HG03432 (cell line): ENCODE measurements at regions not wholly inside any gene's neighbourhood (a gene's known extent, or its start where the extent isn't known, plus 50 kb on each side); places are given as distances from the start of the nearest gene placed in this dataset.
"Not testable (repeated sequence)": the region's sequence is repeated elsewhere in the genome, so short reads cannot be mapped to it uniquely, and the experiment has no call there.

Experiments used
- ATAC-seq: cut with Tn5 transposase; IDR thresholded peaks from one replicate; pipeline ENCODE4 v1.9.1; 2021; ENCODE audit warnings: mild to moderate bottlenecking, moderate library complexity; ENCODE audit not compliant: unreplicated experiment

DNA sequence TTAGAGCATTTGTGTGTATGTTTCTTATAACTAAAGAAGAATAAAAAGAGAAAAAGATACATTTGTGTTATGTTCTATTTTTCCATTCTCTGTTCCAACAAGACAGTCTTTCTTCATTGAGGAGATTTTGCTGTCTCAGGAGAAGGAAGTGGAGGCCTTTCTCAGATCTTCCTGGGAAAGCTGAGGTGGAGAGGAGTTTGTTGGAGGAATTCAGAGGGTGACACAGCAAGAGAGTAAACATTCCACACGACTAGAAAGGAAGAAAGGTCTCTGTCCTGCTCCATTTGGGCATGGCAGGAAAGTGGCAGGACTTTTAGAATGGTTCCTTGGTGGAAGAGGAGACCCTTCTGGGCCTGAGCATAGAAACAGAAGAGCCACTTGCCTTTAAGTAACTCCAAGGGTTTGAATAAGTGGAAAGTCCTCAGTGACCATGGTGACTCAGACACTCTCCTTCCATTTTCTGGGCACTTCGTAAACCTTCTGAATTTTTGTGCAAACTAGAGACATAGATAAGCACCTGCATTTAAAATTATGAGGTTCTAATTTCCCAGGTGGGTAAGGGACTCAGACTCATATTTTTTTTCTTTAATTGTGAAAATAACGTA, 52.3 kb upstream of the COL5A2 start:
- no peak for ATAC-seq

DNA sequence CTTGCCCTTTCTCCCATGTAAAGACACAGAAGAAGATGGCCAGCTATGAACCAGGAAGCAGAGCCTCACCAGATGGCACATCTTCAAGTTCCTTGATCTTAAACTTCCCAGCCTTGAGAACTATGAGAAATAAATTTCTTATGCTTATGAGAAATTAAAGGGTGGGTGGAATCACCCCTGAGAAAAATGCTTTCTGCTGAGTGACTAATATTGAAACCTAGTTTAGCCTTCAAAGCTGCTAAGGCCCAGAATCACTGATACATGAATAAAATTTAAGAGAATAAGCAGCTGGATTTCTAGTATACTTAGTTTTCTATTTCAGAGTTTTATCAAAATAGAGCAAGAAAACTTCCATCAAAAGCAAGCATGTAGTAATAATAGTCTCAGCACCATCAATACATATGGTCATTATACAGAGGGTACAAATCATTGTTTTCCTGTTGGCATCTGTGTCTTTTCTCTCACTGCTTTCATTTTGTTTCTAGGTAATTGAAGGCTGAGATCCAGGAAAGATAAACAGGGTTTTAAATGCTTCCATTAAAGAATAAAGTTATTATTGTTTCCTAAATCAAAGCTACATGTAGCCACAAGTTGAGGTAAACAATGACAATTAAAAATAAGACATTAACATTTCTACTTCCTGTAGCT, 53.3 kb upstream of the COL5A2 start:
- ATAC-seq: peak; percentile 95

DNA sequence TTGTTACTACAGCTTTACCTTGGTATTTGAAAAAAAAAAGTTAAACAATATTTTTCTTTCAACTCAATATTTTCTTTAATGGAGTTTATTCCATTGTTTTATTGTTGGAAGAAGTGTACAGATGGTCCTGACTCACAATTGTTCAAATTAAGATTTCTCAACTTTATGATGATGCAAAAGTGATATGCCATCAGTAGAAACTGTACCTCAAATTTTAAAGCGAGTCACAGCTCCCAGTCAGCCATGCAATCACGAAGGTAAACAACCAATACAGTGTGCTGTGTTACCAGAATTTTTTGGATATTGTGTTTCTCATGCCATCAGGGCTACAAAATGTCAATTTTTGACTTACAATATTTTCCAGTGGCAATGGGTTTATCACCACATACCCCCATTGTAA, 54.0 kb upstream of the COL5A2 start:
- no peak for ATAC-seq

DNA sequence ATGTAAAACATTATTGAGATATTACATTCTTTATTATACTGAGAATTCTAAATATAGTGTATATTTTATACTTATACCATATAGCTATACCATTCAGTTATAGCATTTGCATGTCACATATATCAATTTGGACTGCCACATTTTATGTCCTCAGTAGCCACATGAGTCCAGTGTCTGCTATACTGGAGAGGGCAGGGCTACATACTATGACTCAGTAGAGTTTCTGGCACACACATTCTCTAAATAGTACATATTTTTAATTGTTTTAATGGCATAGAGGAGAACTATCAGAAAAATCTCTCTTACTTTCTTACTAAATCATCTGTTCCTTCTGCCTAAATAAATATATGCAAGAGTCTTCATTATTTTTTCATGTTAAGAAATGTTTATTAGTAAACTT, 55.4 kb upstream of the COL5A2 start:
- ATAC-seq: no peak

- ATAC-seq: no peak
These were observed 56.5 kb upstream of the COL5A2 start for GRCh38 chr2:189236066-189236465.

- no peak for ATAC-seq
These were observed 59.3 kb upstream of the COL5A2 start for GRCh38 chr2:189238903-189239302.

DNA sequence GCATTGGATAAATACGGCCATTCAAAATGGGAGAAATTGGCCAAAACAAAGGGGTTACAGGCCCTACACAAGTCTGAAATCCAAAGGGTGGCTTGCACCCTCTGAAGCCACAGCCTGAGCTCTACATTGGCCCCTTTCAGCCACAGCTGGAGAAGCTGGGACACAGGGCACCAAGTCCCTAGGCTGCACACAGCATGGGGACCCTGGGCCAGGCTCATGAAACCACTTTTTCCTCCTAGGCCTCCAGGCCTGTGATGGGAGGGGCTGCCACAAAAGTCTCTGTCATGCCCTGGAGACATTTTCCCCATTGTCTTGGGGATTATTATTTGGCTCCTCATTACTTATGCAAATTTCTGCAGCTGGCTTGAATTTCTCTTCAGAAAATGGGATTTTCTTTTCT, 64.3 kb upstream of the COL5A2 start:
- not testable (repeated sequence) for ATAC-seq

GRCh38 chr2:189247276-189247675, 67.7 kb upstream of the COL5A2 start:
- no peak for ATAC-seq

GRCh38 chr2:189248141-189248540, 68.6 kb upstream of the COL5A2 start:
- no peak for ATAC-seq

- no peak for ATAC-seq
These were observed 69.6 kb upstream of the COL5A2 start for GRCh38 chr2:189249171-189249570.

DNA sequence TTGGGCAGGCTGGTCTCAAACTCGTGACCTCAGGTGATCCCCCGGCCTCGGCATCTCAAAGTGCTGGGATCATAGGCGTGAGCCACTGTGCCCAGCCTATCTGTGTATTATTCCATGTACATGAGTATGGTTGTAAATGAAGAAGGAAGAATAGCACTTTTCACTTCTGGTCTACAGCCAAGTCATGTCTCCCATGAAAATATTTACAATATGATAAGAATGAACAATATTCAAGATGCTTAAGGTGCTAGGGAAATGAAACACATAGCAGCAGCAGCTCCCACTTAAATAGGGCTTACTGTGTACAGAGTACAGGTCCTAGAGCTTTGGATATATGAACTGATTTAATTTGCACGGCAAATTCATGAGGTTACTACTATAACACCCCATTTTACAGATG, 70.3 kb upstream of the COL5A2 start:
- no peak for ATAC-seq

DNA sequence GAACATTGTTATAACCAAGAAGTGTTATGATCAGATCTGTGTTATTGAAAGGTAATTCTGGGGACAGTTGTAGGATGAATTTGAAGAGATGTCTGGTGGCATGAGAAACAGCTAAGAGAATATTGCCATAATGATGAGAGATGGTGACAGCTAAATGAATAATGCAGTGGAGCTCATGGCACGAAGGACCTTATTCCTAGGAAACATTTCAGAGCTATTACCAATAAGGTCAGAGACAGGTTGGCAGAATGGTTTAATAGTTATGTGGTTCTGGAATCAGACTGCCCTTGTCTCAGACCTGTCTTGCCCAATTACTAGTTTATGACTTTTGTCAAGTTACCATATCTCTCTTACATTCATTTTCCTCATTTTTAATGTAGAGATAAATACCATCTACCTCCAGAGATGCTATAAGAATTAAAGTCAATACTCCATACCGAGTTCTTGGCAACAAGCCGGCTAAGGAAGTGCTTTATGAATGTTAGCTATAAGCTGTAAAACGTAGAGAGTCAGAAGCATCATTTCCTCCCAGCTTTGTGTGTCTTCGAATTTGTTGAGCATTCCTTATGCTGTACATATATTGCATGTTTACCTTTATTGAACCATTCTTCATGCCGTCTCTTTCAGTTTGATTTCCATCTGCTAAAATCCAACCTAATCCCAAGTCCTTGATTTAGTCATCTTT, 73.6 kb upstream of the COL5A2 start:
- ATAC-seq: no peak

DNA sequence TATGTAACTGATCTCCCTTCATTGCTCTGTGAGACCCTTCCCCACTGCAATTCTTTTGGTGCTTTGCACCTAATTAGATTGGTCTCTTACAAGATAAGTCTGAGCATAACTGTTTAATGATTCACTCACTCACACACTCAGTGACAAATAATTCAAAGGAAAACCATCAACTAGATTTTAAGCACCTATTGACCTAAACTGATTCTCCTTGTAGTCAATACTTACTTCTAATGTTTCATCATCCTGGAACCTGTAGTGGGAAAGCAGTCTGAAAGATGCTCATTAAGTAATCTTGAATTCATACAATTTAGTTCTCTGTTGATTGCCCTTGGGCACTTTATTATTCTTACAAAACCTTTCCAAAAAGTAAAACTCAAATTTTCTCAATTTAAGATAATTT, 74.3 kb upstream of the COL5A2 start:
- no peak for ATAC-seq

DNA sequence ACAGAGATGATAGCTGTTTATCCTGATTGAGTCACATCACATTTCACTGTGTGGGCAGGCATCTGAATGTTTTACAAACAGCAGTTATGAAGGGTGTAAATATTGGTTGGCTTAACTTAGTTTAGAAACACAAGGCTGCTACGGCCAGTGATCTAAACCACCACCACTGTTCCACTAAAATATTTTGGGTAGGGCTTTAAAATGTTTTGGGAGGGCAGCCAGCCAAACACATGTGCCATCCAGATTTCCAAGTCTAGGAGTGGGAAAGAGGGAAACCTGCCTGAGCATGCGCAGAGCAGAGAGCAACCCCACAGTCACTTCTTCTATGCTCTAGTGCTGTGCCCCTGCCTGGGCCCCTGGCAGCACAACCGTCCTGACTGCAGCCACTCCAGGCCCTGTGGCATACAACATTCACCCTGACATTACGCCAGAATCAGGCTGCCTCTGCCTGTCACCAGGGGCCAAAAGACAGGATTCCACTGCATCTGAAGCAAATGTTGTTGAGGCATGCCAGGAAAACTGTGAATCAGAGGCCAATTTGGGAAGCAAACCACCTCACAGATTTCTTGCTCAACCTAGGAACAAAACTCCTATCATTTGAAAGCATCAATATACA, 74.8 kb upstream of the COL5A2 start:
- no peak for ATAC-seq

DNA sequence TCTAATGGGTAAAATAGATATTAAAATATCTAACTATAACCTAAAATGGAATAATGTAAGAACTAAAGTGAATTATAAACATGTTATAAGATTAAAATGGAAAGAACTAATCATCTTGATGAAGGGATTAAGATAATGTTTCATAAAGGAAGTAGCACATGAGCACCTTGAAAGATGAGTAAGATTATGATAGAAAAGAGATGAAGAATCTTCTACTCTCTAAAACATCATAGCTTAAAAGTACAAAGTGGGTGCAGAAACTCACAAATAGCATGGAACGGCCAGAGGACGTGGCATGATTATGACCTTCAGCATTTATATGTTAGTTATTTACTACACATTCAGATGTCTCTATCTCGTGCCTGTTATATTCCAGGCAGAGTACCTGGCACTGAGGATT, 76.2 kb upstream of the COL5A2 start:
- no peak for ATAC-seq

DNA sequence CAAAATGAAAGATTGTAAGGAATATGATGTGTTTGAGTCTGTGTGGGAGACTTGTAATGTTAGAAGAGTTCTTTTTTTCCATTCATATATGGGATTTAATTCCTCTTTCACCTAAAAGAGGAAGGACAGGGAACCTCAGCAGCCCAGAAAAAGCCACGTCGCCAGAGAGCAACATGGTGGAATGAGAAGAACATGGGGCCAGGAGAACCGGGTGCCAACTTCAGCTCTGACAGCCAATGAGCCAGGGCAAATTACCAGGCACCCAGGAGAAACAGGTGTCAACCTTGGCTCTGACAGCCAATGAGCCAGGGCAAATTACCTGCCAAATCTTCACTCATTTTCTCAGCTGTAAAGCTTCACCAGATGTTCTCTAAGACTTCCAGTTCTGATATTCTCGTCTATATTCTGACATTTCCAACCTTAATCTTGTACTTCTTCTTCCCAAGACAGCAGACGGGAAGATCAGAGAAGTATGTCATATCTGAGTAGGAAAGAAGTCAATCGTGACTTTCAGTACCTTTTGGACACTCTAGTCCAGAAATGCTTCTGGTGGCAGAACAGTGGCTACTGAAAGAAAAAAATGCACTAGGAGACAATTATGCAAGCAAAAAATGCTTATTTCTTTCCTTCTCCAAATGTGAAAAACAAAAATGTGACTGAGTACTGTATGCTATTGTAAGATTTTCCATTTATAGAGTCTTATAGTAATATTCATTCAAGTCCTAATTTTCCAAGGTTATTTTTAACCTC, 79.2 kb upstream of the COL5A2 start:
- no peak for ATAC-seq

- no peak for ATAC-seq
These were observed 80.8 kb upstream of the COL5A2 start for GRCh38 chr2:189260361-189260814.

DNA sequence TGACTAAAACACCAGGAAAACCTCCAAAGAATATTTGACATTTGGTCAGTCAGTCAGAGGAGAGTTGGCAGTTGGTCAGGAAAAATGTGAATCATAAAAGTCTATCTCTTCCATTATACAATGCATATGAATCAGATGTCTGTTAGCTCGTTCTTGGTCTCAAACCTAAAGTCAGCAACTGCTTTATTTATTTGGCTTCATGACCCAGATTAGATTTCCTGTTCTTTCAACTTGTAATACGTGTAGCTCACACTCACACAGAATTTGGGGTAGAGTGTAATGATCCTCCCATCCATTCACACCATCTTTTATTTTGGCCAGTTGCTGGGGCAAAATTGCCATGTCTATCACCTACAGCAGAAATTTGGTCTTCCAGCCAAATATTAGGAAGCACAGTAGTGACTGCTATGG, 81.9 kb upstream of the COL5A2 start:
- no peak for ATAC-seq

DNA sequence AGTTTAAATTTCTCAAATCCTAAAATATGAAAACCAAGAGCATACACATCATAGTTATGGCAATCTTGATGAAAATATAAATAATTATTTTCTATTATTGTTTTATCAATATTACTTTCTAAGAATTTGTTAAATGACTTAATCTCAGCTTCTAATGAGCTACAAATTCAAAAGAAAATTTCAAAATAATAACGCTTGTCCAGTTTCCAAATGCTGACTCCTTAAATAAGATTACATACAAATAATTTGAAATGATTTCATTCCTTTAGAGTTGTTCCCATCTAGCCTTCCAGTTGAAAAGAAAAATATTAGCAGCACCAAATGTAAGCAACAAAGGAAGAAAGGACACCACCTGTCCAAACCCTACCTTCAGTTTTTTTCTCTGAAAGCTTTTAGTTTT, 82.4 kb upstream of the COL5A2 start:
- ATAC-seq: no peak

DNA sequence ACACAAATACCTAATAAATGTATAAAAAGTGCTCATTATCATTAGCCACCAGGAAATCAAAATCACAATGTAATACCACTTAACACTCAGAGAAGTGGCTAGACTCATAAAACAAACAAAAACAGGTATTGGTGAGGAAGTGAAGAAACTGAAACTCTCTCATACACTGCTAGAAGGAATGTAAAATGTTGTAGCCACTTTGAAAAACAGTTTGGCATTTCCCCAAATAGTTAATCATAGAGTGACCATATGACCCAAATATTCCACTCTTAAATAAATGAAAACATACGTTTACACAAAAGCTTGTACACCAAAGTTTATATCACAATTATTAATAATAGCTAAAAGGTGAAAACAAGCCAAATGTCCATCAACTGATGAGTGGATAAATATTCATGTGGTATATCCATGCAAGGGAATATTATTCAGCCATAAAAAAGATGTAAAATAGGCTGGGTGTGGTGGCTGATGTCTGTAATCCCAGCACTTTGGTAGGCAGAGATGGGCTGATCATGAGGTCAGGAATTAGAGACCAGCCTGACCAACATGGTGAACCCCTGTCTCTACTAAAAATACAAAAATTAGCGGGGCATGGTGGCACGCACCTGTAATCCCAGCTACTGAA, 86.2 kb upstream of the COL5A2 start:
- no peak for ATAC-seq

DNA sequence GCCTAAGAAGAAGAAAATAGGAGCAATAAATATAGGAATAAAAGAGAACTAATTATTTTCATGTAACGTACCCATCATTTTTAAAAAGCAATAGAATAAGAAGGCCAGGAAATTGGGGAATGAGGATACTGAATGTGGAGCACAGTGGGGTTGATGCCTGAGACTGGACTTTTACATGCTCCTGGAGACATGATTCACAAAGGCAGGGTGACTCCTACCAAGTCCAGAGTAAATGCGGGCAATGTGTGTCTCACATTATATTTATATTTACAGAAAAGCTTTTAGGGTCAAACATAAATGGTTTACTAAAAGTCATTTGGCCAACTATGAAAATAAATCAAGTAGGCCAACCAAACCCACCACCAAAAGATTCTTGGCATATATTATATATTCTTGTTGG, 87.9 kb upstream of the COL5A2 start:
- no peak for ATAC-seq
